HCT116 (cell line): ENCODE measurements at regions not wholly inside any gene's neighbourhood (a gene's known extent, or its start where the extent isn't known, plus 50 kb on each side); places are given as distances from the start of the nearest gene placed in this dataset.
"Not testable (repeated sequence)": the region's sequence is repeated elsewhere in the genome, so short reads cannot be mapped to it uniquely, and the experiment has no call there.

ENCODE experiments used
- CTCF ChIP-seq, 3 experiments: fragments of 200-600 bp in 1 of 3; sonication (generic) in 1 of 3; IDR thresholded peaks in 2 of 3; conservative IDR thresholded peaks in 1 of 3; 2 replicates each; pipeline ENCODE4 v1.5.1; 2012 to 2017; ENCODE audit warnings: low read depth in 2 of 3, low read length in 2 of 3, antibody characterized with exemption in 1 of 3, borderline replicate concordance in 1 of 3, control low read depth in 1 of 3, mild to moderate bottlenecking in 1 of 3, mixed read lengths in 1 of 3, mixed run types in 1 of 3, moderate library complexity in 1 of 3; ENCODE audit not compliant: insufficient read depth in 1 of 3
- ELF1 ChIP-seq: IDR thresholded peaks from 2 replicates; pipeline ENCODE4 v1.6.1; 2012; ENCODE audit warnings: low read depth, borderline replicate concordance
- POLR2A ChIP-seq: IDR thresholded peaks from 2 replicates; pipeline ENCODE4 v1.7.0; 2011; ENCODE audit warnings: borderline replicate concordance; ENCODE audit not compliant: insufficient read depth, insufficient read length; ENCODE audit errors: extremely low read depth
- REST ChIP-seq: IDR thresholded peaks from 2 replicates; pipeline ENCODE4 v1.6.1; 2012; ENCODE audit warnings: low read depth
- SIN3A ChIP-seq: IDR thresholded peaks from 2 replicates; pipeline ENCODE4 v1.6.1; 2012; ENCODE audit warnings: low read depth
- ZFX ChIP-seq: fragments of 450-650 bp; IDR thresholded peaks from 2 replicates; pipeline ENCODE4 v1.6.1; 2017

- not testable (repeated sequence) for TF ChIP-seq CTCF (IDR thresholded peaks at IDR 0.05 in 2 of 3, conservative IDR thresholded peaks at IDR 0.05 in 1 of 3; ENCODE audit: borderline replicate concordance in 1 of 3, insufficient read depth in 1 of 3, low read depth in 2 of 3, low read length in 2 of 3); ZFX; POLR2A; SIN3A; REST; ELF1
Measured at GRCh38 chr1:146784212-146784940, 153.7 kb upstream of the NBPF12 start.
